Upper lobe of left lung (tissue), 4 donors: ENCODE measurements at regions not wholly inside any gene's neighbourhood (a gene's known extent, or its start where the extent isn't known, plus 50 kb on each side); places are given as distances from the start of the nearest gene placed in this dataset.
"Not testable (repeated sequence)": the region's sequence is repeated elsewhere in the genome, so short reads cannot be mapped to it uniquely, and the experiment has no call there.

Experiments
- POLR2A ChIP-seq, 4 donors: fragments of 450-650 bp; IDR thresholded peaks; one replicate each; pipeline ENCODE4 v1.5.1; 2016 to 2017; ENCODE audit warnings: antibody characterized with exemption in 4 of 4, mild to moderate bottlenecking in 2 of 4
- POLR2AphosphoS5 ChIP-seq, 2 donors: sonication (generic); formaldehyde crosslinking; IDR thresholded peaks; one replicate each; pipeline ENCODE4 v1.5.1; 2017; ENCODE audit warnings: antibody characterized with exemption in 2 of 2

DNA sequence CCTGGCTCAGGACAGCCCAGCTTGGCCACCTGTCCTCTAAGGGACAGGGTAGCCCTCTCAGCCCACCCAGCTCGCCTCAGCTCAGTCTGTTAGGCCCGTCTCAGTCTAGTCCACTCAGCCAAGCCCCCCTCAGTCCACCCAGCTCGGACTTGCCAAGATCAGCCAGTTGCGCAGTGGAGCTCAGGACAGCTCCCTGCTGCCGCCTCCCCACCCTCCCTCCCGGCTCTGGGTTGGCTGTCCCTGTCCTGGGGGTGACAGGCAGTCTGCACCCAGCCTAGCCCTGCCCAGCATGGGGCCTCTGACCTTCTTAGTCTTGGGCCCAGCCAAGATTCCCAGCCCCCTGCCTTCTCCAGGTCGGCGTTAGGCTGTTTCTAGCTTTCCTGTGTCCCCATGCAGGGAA lies 196.9 kb downstream of the TMEM121 start:
- TF ChIP-seq POLR2AphosphoS5, POLR2A (IDR thresholded peaks at IDR 0.05): not testable (repeated sequence)
